ENCODE measurements at regions not wholly inside any gene's neighbourhood (a gene's known extent, or its start where the extent isn't known, plus 50 kb on each side); places are given as distances from the start of the nearest gene placed in this dataset.
A peak's percentile ranks its signal among the peaks of the same experiment; 100 is the strongest.

GRCh38 chr7:34307540-34307939, 350.5 kb upstream of the NPSR1 start:
- no peaks in the 10 kb centered on the region for H3K9me2 ChIP-seq (ENCODE audit: insufficient read depth)
- no peak for TF ChIP-seq EZH2phosphoT487 (IDR thresholded peaks at IDR 0.05; ENCODE audit: unreplicated experiment)
- no peak for TF ChIP-seq POLR2AphosphoS5 (IDR thresholded peaks at IDR 0.05; ENCODE audit: low read depth)
- H3K79me2 ChIP-seq (replicated peaks; ENCODE audit: insufficient read depth) = no peaks in the 10 kb centered on the region
- H2AFZ ChIP-seq = no peak overlapping the region
- H3K27me3 Mint-ChIP-seq (ENCODE audit: insufficient read depth, low read depth, poor library complexity) = no peaks in the 10 kb centered on the region
- peaks cover 13% of the 10 kb centered on the region for H3K9me3 Mint-ChIP-seq
- H3K4me2 ChIP-seq = no peak overlapping the region
- no peak overlapping the region for H3K4me3 Mint-ChIP-seq
- ATAC-seq (no peak), DNase-seq (ENCODE audit: low spot score) (no peak)
- peaks cover 12% of the 10 kb centered on the region; the same call in 2 of the 3 replicates for H3K36me3 Mint-ChIP-seq (ENCODE audit: low read depth)
- H4K20me1 ChIP-seq (replicated peaks; ENCODE audit: insufficient read depth) = no peaks in the 10 kb centered on the region
- H3K27me3 ChIP-seq (ENCODE audit: insufficient read depth) = no peaks in the 10 kb centered on the region
- H3K4me3 ChIP-seq = no peak overlapping the region
- H3F3A ChIP-seq (replicated peaks; ENCODE audit: low read depth) = no peaks in the 10 kb centered on the region
- H3K27ac Mint-ChIP-seq = no peak overlapping the region
- no peaks in the 10 kb centered on the region; the same call in 2 of the 3 replicates for H3K4me1 Mint-ChIP-seq
- no peaks in the 10 kb centered on the region for H3K36me3 ChIP-seq (ENCODE audit: insufficient read depth)
- H3K4me1 ChIP-seq (ENCODE audit: insufficient read depth) = no peaks in the 10 kb centered on the region
- no peak overlapping the region for H3K27ac ChIP-seq (ENCODE audit: low read depth)

GRCh38 chr7:34308595-34308994, 349.4 kb upstream of the NPSR1 start:
- H3K27me3 ChIP-seq (ENCODE audit: insufficient read depth) = no peaks in the 10 kb centered on the region
- Mint-ChIP-seq H3K9me3 (peaks cover 22% of the 10 kb centered on the region), H3K27ac (no peak overlapping the region), H3K4me3 (no peak overlapping the region), H3K4me1 (no peaks in the 10 kb centered on the region; the same call in 2 of the 3 replicates), H3K27me3 (ENCODE audit: insufficient read depth, low read depth, poor library complexity) (no peaks in the 10 kb centered on the region), H3K36me3 (ENCODE audit: low read depth) (peaks cover 18% of the 10 kb centered on the region; the same call in 2 of the 3 replicates)
- no peaks in the 10 kb centered on the region for H3F3A ChIP-seq (replicated peaks; ENCODE audit: low read depth)
- no peaks in the 10 kb centered on the region for H3K4me1 ChIP-seq (ENCODE audit: insufficient read depth)
- no peak overlapping the region for H3K4me2 ChIP-seq
- H2AFZ ChIP-seq = peak overlapping the region; percentile 56; the same call in 1 of the 2 replicates
- no peaks in the 10 kb centered on the region for H4K20me1 ChIP-seq (replicated peaks; ENCODE audit: insufficient read depth)
- no peak overlapping the region for H3K4me3 ChIP-seq
- no peak overlapping the region for H3K27ac ChIP-seq (ENCODE audit: low read depth)
- no peaks in the 10 kb centered on the region for H3K79me2 ChIP-seq (replicated peaks; ENCODE audit: insufficient read depth)
- H3K36me3 ChIP-seq (ENCODE audit: insufficient read depth) = no peaks in the 10 kb centered on the region; the same call in 1 of the 2 replicates
- no peak for DNase-seq (ENCODE audit: low spot score)
- no peaks in the 10 kb centered on the region for H3K9me2 ChIP-seq (ENCODE audit: insufficient read depth)
- no peak for ATAC-seq
- TF ChIP-seq ZNF114 (CRISPR knock-in tag; IDR thresholded peaks at IDR 0.05) (no peak), CREB1 (CRISPR knock-in tag; IDR thresholded peaks at IDR 0.05; ENCODE audit: low read depth) (no peak), ZNF462 (CRISPR knock-in tag; IDR thresholded peaks at IDR 0.05) (no peak), ZNF331 (CRISPR knock-in tag; IDR thresholded peaks at IDR 0.05; ENCODE audit: low read depth) (no peak), EZH2 (IDR thresholded peaks at IDR 0.05; ENCODE audit: low read depth, unreplicated experiment) (no peak), STAT1 (IDR thresholded peaks at IDR 0.05; ENCODE audit: unreplicated experiment) (no peak), REST (IDR thresholded peaks at IDR 0.05; ENCODE audit: unreplicated experiment) (no peak), CTCF (conservative IDR thresholded peaks at IDR 0.05; ENCODE audit: low read depth in 2 of 2) (no peak), EZH2phosphoT487 (IDR thresholded peaks at IDR 0.05; ENCODE audit: unreplicated experiment) (no peak), NANOG (IDR thresholded peaks at IDR 0.05; ENCODE audit: borderline replicate concordance) (no peak), JUNB (IDR thresholded peaks at IDR 0.05; ENCODE audit: unreplicated experiment) (no peak)

All from GM23338 (cell line).